HG02678 (cell line): ENCODE measurements at regions not wholly inside any gene's neighbourhood (a gene's known extent, or its start where the extent isn't known, plus 50 kb on each side); places are given as distances from the start of the nearest gene placed in this dataset.
"Not testable (repeated sequence)": the region's sequence is repeated elsewhere in the genome, so short reads cannot be mapped to it uniquely, and the experiment has no call there.

Source experiments
- ATAC-seq: cut with Tn5 transposase; IDR thresholded peaks from one replicate; pipeline ENCODE4 v1.9.1; 2021; ENCODE audit warnings: mild to moderate bottlenecking, moderate library complexity; ENCODE audit not compliant: unreplicated experiment

DNA sequence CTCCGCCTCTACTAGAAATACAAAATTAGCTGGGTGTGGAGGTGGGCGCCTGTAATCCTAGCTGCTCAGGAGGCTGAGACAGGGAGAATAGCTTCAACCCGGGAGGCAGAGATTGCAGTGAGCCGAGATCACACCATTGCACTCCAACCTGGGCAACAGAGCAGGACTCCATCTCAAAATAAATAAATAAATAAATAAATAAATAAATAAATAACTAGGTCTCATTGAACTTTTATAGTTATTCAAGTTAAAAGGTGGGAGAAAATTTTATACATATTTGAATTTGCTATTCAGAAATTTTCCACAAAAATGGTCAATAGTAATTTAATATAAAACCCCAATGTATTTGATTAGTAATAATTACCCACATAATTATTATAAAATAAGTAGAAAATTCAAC is 593.9 kb upstream of the CDH10 start:
- ATAC-seq, result not testable (repeated sequence)

DNA sequence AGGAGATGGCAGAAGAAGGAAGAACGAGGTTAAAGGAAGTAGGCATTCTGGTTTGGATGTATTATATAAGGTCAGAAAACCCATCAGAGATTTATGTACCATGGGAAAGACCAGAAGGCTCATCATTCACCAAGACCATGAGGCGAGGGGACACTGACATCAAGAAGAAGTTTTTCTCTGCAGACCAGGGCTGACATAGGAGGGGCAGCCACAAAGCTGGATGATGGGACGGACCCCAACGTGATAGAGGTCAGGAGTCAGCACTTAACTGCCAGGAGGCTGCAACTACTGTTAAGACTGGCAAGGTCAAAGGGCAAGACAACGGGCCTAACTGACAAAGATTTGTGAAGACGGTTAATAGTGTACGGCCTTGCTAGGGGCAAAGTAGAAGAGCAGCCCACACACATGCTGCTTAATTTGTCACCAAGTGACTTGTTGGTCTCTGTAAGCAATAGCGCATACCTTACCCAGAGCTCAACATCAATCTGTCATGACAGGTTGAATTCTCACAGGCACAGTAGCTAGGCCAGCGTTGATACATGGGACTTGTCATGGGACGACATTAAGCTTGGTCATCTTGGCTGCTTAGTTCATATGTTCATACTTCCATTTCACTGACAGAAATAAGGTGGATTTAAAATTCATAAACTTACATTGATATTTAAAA is 579.7 kb upstream of the CDH10 start:
- ATAC-seq, result no peak

DNA sequence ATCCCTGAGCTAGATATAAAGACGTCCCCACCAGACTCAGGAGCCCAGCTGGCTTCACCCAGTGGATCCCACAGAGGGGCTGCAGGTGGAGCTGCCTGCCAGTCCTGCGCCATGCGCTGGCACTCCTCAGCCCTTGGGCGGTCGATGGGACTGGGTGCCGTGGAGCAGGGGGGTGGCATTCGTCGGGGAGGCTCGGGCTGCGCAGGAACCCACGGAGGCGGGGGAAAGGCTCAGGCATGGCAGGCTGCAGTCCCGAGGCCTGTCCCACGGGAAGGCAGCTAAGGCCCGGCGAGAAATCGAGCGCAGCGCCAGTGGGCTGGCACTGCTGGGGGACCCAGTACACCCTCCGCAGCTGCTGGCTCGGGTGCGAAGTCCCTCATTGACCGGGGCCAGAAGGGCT is 555.1 kb upstream of the CDH10 start:
- not testable (repeated sequence) for ATAC-seq

DNA sequence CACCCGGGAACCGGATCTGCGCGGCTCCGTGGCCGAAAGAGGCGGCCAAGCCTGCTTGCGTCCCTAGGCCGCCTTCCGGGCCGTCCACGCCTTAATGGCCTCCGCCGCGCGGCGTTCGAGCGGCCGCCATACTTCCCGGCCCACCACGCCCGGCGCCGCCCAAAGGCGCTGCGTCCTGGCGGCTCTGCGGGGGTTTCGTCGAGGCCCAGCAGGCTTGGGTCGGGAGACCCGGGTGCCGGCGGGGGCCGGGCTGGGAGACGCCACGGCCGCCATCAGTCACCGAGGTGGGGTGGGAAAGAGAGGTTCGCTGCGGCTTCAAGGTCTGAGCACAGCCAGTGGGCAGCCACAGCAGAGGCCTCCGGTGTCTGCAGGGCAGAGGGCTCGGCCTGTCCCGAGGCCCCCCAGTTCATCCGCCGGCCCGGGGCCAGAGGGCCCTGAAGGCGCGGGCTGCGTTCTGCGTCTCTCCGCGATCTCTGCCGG is 545.8 kb upstream of the CDH10 start:
- no peak for ATAC-seq

DNA sequence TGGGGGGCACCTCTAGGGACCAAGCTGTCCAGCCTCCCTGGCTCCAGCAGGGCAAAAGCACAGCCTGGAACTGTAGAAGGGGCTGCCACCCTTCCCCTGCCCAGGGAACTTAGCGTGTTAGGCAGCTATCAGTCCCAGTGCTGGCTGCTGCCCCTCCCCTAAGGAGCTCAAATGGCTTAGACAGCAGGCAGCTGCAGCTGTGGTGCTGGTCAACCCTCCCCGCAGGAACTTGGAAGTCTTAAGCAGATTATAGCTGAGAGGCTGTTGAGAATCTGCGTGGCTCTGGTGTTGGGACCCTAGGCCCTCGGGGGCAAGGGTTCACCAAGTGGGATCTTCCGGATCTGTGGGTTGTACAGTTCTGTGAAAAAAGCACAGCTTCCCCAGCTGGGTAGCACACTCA is 536.5 kb upstream of the CDH10 start:
- no peak for ATAC-seq

DNA sequence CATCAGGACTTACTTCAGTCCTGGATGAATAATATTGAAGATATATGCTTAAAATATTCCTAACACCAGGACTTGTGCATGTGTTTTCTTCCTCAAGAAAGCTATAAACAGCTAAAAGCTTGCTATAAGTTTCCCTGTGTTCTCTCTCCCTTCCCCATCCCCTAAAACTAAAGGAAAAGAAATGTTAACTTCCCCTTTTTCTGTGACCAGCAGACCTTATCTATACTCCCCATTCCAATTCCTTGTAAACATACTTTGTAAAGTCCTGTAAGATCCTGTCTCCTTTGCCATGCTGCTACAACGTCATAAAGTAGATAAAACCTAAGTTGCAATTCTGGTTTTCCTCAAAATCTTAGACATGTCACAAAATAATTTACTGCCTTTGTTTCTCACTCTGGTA is 517.8 kb upstream of the CDH10 start:
- not testable (repeated sequence) for ATAC-seq

DNA sequence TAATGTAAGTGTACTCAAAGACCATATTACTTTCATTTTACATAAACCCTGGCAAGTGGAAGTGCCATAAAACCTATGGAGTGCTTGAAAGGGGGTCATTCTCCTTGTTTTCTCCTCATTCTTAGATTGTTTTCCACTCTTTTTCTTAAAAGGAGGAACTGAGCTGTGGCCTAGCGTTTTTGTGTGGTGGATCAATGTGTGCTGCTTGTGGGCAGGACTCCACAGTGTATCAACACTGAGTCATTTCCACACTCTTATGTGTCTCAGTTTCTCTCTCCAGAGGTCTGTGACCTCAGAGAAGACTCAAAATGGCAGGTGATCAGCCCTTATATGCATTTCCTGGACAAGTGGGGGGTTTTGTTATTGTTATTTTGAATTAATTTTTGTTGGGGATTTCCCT is 516.1 kb upstream of the CDH10 start:
- ATAC-seq, result no peak

DNA sequence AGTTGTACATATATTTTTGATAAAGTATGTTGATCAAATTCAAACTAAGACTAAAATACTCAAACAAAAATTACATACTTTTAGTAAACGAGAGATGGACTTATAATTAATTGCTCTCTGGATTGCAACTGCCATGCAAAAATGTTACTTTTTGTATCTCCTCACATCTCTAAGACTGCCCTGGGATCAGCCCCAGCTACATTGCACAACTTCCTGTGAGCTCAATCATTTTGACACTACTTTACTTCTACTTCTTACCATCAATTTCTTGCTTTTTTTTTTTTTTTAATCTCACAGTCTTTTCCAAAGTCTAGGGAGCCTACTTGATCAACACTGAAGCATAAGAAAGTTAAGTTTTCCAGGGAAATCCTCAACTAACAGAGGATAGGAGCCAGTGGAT is 506.0 kb upstream of the CDH10 start:
- no peak for ATAC-seq

DNA sequence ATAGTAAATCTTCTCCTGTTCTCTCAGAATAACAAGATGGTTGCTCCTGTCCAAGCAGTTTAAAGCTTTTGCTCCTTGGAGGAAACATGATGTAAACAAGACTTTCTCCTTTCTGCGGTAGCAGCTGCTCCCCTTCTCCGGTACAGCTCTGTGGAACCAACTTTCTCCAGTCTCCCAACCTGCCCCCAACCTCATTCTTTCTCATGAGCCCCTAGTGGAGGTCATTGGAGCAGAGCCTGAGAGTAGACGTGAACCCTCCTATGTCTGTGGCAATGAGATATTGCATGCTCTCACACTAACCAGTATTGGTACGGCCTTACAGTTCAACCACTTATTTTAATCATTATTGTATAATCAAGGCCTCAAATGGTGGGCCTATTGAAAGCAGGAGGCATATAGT is 483.8 kb upstream of the CDH10 start:
- no peak for ATAC-seq

DNA sequence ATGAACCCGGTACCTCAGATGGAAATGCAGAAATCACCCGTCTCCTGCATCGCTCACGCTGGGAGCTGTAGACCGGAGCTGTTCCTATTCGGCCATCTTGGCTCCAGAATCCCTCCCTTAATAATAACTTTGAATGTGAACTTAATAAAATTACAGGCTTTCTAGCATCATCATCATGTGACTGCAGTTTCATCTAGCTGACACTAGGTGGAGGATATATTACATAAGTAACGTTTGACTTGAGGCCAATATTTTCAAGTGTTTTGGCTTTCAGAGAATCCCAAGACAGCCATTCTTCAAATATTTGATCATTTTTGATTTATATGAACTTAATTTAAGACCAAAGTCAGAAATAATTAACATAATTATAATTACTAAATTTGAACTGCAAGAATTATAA is 474.9 kb upstream of the CDH10 start:
- ATAC-seq, result no peak

DNA sequence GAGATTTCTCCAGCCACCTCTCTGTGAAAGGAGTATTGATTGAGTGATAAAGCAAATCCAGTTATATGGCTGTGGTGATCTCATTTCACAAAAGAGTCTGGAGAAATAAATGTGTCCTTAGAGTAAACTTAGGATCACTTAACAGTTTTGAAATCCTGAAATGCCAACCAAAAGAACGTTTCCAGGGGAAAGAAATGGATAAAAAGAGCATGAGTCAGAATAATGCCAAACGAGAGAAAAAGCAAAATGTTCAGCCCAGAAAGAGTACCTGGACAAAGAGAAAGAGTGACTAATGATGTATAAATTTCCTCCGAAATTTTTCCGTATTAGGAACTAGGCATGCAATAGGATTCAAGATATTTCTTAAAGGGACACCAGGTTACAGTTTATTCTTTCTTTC is 463.1 kb upstream of the CDH10 start:
- ATAC-seq, result no peak

DNA sequence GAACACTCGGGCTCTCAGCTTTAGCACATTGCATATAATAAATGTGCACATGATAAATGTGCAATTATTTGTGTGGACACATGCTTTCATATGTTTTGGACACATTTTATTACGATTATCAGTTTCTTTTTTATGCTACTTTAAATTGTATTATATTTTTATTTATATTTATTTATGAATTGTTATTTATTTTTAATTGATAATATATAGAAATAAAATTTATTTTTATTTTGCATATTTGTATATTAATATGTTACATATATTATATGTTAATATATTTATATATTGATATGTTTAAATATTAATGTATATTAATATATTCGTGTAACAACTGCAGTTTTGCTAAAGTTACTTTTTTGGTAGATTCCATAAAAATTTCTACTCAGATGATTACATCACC is 454.8 kb upstream of the CDH10 start:
- no peak for ATAC-seq

DNA sequence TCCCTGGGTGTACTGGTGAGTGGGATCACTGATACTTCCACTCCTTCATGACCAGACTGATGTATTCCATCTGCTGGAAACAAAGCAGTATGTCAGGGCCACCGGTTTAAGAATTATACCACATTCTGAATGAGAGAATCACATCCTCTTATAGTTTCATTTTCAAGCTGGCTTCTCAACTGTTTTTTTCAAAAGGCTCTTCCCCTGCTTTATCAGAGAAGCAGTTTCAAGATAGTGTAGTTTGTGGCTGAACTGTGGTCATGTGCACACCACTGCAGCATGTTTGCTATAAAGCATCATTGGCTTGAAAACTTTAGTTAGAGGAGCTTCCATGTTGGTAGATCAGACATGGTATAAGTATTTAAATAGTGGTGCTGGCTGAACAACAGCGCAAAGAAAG is 450.5 kb upstream of the CDH10 start:
- ATAC-seq, result no peak

DNA sequence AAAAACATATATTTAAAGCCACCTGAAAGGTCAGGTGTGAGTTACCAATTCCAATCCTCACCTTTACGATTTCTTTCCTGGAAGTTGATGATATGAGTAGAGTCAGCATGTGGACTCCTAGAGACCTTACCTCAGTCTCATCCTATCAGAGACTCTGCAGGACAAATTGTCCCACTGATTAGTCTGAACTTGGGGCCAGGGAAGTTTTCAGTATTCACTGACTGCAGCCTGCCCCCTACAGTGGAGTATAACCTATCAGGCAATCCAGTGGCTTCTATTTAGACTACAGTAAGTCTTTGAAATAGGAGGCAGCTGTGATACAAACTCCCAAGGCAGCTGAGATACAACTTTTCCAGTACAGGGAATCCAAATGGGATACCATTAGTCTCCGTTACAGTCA is 449.4 kb upstream of the CDH10 start:
- no peak for ATAC-seq

DNA sequence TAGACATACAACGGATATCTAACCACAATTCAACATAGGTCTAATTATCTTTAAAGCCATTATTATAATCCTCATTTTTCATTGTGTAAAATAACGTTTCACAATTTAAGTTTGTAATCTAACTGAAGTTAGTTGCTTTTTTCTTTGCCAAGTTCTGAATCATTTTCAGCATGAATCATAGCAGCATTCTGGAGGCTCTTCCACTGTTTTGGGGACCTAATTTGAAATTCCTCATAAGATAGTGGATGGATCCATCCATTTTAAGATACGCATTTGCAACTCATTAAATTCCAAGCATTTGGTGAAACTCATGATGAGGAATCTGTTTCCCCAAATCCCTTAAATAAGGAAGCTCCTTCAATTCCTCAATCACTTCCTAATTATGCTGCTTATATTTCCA is 447.1 kb upstream of the CDH10 start:
- ATAC-seq, result no peak

DNA sequence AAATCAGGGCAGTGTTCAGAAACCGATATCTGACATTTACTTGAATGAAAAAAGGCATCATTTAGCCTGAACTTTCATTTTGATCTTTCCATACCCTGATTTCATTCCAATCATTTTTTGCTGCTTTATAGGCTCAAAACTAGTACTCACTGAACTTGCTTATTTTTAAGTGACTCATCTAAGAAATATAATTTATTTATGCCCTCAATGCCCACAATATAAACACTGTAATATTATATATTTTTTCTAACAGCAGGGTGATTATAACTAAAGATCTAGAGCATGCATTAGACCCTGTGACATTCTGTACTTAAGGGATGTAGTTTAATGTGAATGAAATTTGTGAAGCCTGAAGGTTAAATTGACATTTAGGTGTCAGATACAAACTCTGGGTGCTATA is 446.1 kb upstream of the CDH10 start:
- no peak for ATAC-seq

DNA sequence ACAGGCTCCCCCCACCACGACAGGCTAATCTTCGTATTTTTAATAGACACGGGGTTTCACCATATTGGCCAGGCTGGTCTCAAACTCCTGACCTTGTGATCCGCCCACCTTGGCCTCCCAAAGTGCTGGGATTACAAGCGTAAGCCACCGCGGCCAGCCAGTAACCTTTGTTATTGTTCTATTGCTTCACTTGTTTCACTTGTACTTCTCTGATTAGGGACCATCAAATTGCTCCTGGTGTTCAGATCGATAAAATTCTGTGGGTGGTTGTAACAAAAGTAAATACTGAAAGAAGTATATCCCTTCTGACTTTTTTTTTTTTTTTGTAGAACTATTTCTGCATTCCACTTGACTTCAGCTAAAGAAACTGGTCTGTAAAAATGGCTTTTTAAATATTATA is 445.5 kb upstream of the CDH10 start:
- no peak for ATAC-seq

DNA sequence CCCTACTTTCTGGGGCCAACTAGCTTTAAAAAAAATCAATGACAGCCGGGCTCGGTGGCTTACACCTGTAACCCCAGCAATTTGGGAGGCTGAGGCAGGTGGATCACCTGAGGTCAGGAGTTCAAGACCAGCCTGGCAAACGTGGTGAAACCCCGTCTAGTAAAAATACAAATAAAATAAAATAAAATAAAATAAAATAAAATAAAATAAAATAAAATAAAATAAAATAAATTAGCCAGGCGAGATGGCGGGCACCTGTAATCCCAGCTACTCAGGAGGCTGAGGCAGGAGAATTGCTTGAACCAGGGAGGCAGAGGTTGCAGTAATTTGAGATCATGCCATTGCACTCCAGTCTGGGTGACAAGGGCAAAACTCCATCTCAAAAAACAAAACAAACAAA is 443.9 kb upstream of the CDH10 start:
- not testable (repeated sequence) for ATAC-seq

DNA sequence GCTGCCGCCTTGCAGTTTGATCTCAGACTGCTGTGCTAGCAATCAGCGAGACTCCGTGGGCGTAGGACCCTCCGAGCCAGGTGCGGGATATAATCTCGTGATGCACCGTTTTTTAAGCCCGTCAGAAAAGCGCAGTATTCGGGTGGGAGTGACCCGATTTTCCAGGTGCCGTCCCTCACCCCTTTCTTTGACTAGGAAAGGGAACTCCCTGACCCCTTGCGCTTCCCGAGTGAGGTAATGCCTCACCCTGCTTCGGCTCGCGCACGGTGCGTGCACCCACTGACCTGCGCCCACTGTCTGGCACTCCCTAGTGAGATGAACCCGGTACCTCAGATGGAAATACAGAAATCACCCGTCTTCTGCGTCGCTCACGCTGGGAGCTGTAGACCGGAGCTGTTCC is 438.5 kb upstream of the CDH10 start:
- not testable (repeated sequence) for ATAC-seq

DNA sequence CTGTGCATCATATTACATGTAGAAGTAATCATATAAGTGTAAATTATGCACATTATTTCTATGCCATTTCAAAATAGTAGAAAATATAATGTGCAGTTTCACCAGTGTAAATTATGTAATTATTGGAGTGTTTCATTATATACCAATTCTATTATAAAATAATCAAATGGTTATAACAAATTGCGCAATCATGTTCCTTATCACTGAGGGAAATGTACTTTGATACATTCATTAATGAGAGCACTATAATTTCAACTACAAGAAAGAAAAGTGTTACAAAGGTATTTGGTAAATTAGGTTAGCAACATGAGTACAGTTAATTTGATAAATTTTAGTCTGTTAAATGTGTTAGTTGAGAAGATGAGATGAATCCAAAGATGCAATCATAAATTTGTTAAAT is 421.5 kb upstream of the CDH10 start:
- ATAC-seq, result no peak

DNA sequence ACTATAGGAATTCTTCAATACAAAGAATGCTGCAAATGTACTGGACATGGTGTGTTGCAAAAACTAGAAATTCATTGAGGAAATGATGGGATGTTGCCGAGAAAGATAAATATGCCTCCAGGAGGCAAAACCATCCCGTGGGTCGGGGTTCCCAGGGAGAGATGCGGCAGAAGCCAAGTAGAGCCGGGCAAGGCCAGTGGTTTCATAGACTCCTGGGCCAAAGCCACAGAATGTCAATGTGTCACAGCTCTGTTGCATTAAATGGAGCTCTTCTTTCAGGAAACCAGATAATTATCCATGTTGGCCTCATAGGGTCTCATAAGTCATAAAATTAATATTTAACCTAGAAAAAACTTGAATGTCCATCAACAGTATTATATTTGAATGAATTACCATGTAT is 419.5 kb upstream of the CDH10 start:
- ATAC-seq, result no peak

DNA sequence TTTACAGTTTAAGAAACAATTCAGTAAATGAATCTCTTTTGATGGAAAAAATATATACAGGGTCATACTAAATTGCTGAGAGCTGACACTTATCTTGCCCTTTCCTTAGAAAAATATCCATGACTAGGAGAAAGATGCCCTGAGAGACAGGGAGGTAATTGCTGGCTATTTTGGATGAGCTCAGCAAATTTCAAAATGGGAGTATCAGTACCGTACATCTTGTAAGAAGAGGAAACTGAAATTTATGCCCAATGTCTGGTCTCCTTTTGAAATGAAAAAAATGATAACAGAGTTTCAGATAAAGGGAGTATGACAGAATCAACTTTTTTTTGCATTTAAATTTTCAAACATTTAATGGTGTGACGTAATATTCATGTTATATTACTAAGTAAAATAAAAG is 415.8 kb upstream of the CDH10 start:
- no peak for ATAC-seq

DNA sequence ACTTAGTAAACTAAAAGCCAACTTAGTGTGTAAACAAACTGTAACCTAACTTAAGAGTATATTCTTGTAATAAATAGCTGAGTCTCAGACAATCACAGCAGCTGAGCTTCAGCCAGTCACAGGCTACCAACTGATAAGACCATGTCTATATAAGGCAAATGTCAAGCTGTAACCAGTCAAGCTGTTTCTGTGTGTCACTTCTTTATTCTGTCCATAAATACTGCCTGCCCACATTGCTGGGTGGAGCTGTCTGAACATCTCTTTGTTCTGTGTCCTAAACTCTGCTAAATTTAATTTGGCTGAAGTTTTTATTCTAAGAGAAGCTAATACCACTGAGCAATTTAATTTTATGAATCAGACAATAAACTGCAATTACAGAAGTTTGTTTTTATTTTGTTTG is 412.1 kb upstream of the CDH10 start:
- no peak for ATAC-seq
